Karpas-422 (cell line): ENCODE measurements at regions not wholly inside any gene's neighbourhood (a gene's known extent, or its start where the extent isn't known, plus 50 kb on each side); places are given as distances from the start of the nearest gene placed in this dataset.

ENCODE experiments used
- DNase-seq: peaks from one replicate; pipeline ENCODE4 v3.0.0-alpha.2; 2015
- H2AFZ ChIP-seq: fragments of 200-600 bp; sonication (generic); 2 replicates; pipeline ENCODE4 v1.6.1; 2014; ENCODE audit warnings: antibody characterized with exemption, low read length, mixed read lengths
- H3K27ac ChIP-seq: fragments of 200-600 bp; sonication (generic); 2 replicates; pipeline ENCODE4 v1.5.1; 2014; ENCODE audit warnings: mild to moderate bottlenecking, low read length, moderate library complexity
- H3K27me3 ChIP-seq: fragments of 200-600 bp; sonication (generic); 2 replicates; pipeline ENCODE4 v1.6.1; 2014; ENCODE audit warnings: low read length, mixed read lengths
- H3K36me3 ChIP-seq: fragments of 200-600 bp; sonication (generic); 2 replicates; pipeline ENCODE4 v1.6.1; 2014; ENCODE audit warnings: low read length, mixed read lengths; ENCODE audit not compliant: insufficient read depth
- H3K4me1 ChIP-seq: fragments of 200-600 bp; sonication (generic); 2 replicates; pipeline ENCODE4 v1.6.1; 2014; ENCODE audit warnings: mild to moderate bottlenecking, low read length, mixed read lengths
- H3K4me2 ChIP-seq: fragments of 200-600 bp; sonication (generic); 2 replicates; pipeline ENCODE4 v1.6.1; 2014; ENCODE audit warnings: low read length, low read depth, mild to moderate bottlenecking; ENCODE audit not compliant: poor library complexity, severe bottlenecking
- H3K4me3 ChIP-seq: fragments of 200-600 bp; sonication (generic); 2 replicates; pipeline ENCODE4 v1.5.1; 2014; ENCODE audit warnings: mild to moderate bottlenecking, antibody characterized with exemption, low read length, mixed read lengths
- H3K79me2 ChIP-seq: fragments of 200-600 bp; sonication (generic); 2 replicates; pipeline ENCODE4 v1.6.1; 2014; ENCODE audit warnings: mild to moderate bottlenecking, low read length, mixed read lengths
- H3K9ac ChIP-seq: fragments of 200-600 bp; sonication (generic); 2 replicates; pipeline ENCODE4 v1.6.0; 2014; ENCODE audit warnings: low read length
- H3K9me2 ChIP-seq: fragments of 200-600 bp; sonication (generic), shearing (Covaris generic); replicated peaks from 2 replicates; pipeline ENCODE4 v1.6.0; 2014; ENCODE audit warnings: mild to moderate bottlenecking, low read length, moderate library complexity; ENCODE audit not compliant: insufficient read depth
- H3K9me3 ChIP-seq: fragments of 300-700, 200-600 bp; sonication (generic); 2 replicates; pipeline ENCODE4 v1.6.1; 2014; ENCODE audit warnings: low read length, mixed read lengths
- H4K20me1 ChIP-seq: fragments of 200-600 bp; sonication (generic); 2 replicates; pipeline ENCODE4 v1.6.1; 2014; ENCODE audit warnings: mild to moderate bottlenecking, antibody characterized with exemption, low read length, low read depth; ENCODE audit not compliant: insufficient read depth

- H3K9ac ChIP-seq: no peak overlapping the region
- H3K79me2 ChIP-seq: no peaks in the 10 kb centered on the region
- no peaks in the 10 kb centered on the region for H3K36me3 ChIP-seq
- no peaks in the 10 kb centered on the region for H3K9me2 ChIP-seq
- DNase-seq: no peak
- H3K9me3 ChIP-seq: no peaks in the 10 kb centered on the region
- H4K20me1 ChIP-seq: no peaks in the 10 kb centered on the region
- H2AFZ ChIP-seq: no peak overlapping the region
- H3K27me3 ChIP-seq: no peaks in the 10 kb centered on the region
- H3K4me3 ChIP-seq: no peak overlapping the region
- no peak overlapping the region for H3K27ac ChIP-seq
- no peak overlapping the region for H3K4me2 ChIP-seq
- H3K4me1 ChIP-seq: peaks cover 12% of the 10 kb centered on the region
Measured at GRCh38 chr5:148928141-148928540, 101.7 kb downstream of the ADRB2 start.

DNA sequence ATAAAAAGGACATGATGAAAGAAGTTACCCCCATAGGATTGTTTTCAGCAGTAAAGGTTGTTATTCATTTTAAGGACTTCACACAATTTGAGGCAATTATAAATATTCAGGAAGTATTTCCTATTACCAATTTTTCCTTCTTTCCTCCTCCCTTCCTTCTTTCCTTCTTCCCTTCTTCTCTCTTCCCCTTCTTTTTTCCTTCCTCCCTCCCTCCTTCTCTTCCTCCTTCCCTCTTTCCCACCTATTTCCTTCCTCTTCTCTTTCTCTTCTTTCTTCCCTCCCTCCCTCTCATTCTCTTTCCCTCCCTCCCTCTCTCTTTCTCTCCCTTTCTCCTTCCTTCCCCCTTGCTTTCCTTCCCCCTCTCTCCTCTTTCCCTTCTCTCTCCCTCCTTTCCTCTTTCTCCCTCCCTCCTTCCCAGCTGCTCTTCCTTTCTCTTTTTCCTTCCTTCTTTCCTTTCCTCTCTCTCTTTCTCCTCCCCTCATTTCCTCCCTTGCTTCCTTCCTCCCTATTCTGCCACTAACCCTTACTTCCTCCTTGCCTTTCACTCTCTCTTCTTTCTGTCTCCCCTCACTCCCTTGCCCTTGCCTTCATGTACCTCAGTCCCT, 105.1 kb downstream of the ADRB2 start:
- H3K4me3 ChIP-seq: no peak overlapping the region
- H3K79me2 ChIP-seq: no peaks in the 10 kb centered on the region
- H3K4me1 ChIP-seq: peaks cover 18% of the 10 kb centered on the region
- no peaks in the 10 kb centered on the region for H3K9me3 ChIP-seq
- no peak overlapping the region for H3K27ac ChIP-seq
- H3K9ac ChIP-seq: no peak overlapping the region
- DNase-seq: no peak
- no peak overlapping the region for H2AFZ ChIP-seq
- H3K36me3 ChIP-seq: no peaks in the 10 kb centered on the region
- H3K27me3 ChIP-seq: no peaks in the 10 kb centered on the region
- H3K9me2 ChIP-seq: no peaks in the 10 kb centered on the region
- no peak overlapping the region for H3K4me2 ChIP-seq
- no peaks in the 10 kb centered on the region for H4K20me1 ChIP-seq

DNA sequence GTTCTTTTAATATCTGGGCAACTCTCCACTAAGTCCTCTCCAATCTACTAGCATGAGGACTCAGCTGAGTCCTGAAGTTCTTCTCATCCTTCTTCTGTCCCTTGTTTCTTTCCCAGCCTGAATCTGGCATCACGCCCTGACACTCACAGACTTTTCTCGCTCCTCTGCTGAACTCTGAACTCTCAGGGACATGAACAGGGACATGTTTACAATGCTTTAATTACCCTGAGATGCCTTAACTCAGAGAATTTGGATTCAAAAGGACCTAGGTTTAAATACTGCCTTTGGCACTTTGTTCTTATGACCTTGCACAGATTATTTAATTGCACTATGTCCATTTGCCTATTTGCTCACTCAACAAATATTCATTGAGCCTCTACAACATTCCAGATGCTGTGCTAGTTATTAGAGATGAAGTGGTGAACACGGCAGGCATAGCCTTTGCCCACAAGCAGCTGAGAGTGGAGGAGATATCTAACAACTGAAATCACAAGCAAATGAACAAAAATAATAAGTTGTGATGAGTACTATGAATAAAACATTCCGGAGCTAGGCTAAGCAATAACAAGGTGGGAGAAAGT, 106.0 kb downstream of the ADRB2 start:
- H3K4me3 ChIP-seq: no peak overlapping the region
- no peak overlapping the region for H3K9ac ChIP-seq
- H2AFZ ChIP-seq: no peak overlapping the region
- H3K79me2 ChIP-seq: no peaks in the 10 kb centered on the region
- no peak overlapping the region for H3K27ac ChIP-seq
- no peaks in the 10 kb centered on the region for H4K20me1 ChIP-seq
- no peak overlapping the region for H3K4me2 ChIP-seq
- no peak for DNase-seq
- H3K9me2 ChIP-seq: no peaks in the 10 kb centered on the region
- no peaks in the 10 kb centered on the region for H3K36me3 ChIP-seq
- peaks cover 18% of the 10 kb centered on the region for H3K4me1 ChIP-seq
- no peaks in the 10 kb centered on the region for H3K9me3 ChIP-seq
- H3K27me3 ChIP-seq: no peaks in the 10 kb centered on the region

DNA sequence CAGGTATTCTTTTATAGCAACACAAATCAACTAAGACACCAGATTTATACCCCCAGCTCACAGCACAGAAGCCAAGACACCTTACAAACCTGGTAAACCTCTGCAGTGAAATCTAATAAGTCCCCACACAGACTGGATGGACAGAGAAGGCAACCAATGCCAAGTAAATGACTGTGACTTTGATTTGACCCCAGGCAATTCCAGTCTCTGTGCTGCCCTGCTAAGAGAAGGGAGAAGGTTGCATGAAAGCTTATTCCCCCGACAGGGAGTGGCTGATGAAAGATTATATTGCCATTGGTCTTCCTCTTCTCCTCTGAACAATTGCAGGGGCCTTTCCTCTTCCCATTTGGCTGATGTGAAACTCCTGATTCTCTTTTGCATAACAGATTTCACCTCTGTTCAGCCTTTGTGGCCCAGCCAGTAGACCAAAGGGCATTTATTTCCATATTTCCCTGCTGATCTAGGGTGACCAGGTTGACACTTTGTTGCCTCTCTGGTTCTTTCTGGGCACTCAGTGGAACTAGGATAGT, 107.6 kb downstream of the ADRB2 start:
- Histone ChIP-seq H3K27ac (no peak overlapping the region), H2AFZ (no peak overlapping the region), H3K4me2 (no peak overlapping the region), H3K4me1 (peaks cover 18% of the 10 kb centered on the region), H3K79me2 (no peaks in the 10 kb centered on the region), H3K9ac (no peak overlapping the region), H3K4me3 (no peak overlapping the region), H3K9me2 (no peaks in the 10 kb centered on the region), H3K36me3 (no peaks in the 10 kb centered on the region), H3K9me3 (no peaks in the 10 kb centered on the region), H4K20me1 (no peaks in the 10 kb centered on the region), H3K27me3 (no peaks in the 10 kb centered on the region)
- no peak for DNase-seq

DNA sequence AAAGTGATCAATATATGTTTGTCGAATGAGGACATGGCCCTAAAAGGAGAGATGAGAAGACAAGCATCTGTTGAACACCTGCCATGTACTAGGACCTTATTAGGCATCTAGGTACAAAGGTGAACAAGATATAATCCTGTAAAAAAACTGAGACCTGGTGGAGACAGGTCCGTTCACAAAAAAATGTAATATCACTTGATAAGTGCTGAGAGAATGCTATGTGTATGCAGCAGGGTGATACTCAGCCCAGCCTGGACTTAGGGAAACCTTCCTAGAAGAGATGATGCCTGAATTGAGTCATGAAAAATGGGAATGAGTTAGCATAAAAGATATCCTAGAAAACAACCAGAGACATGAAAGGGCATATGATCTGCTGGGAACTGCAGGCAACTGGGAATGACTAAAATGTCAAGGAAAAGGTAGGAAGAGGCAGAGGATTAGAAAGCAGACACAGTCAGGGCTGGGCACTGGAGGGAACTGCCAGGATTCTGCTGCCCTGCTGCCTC, 108.5 kb downstream of the ADRB2 start:
- H3K27ac ChIP-seq: no peak overlapping the region
- no peak overlapping the region for H3K4me3 ChIP-seq
- H3K9me2 ChIP-seq: no peaks in the 10 kb centered on the region
- no peak overlapping the region for H3K9ac ChIP-seq
- H3K36me3 ChIP-seq: no peaks in the 10 kb centered on the region
- H3K9me3 ChIP-seq: no peaks in the 10 kb centered on the region
- no peaks in the 10 kb centered on the region for H3K27me3 ChIP-seq
- no peaks in the 10 kb centered on the region for H3K79me2 ChIP-seq
- H4K20me1 ChIP-seq: no peaks in the 10 kb centered on the region
- DNase-seq: no peak
- no peak overlapping the region for H3K4me2 ChIP-seq
- H2AFZ ChIP-seq: no peak overlapping the region
- peaks cover 17% of the 10 kb centered on the region for H3K4me1 ChIP-seq

- H3K4me2 ChIP-seq: no peak overlapping the region
- H3K27me3 ChIP-seq: no peaks in the 10 kb centered on the region
- no peaks in the 10 kb centered on the region for H4K20me1 ChIP-seq
- no peak overlapping the region for H3K4me3 ChIP-seq
- H2AFZ ChIP-seq: no peak overlapping the region
- no peak overlapping the region for H3K27ac ChIP-seq
- no peaks in the 10 kb centered on the region for H3K79me2 ChIP-seq
- no peaks in the 10 kb centered on the region for H3K9me2 ChIP-seq
- DNase-seq: no peak
- H3K9me3 ChIP-seq: no peaks in the 10 kb centered on the region
- H3K4me1 ChIP-seq: peaks cover 7% of the 10 kb centered on the region
- H3K36me3 ChIP-seq: no peaks in the 10 kb centered on the region
- H3K9ac ChIP-seq: no peak overlapping the region
Measured at GRCh38 chr5:148937239-148937638, 110.8 kb downstream of the ADRB2 start.

- Histone ChIP-seq H3K4me2 (no peak overlapping the region), H3K4me3 (no peak overlapping the region), H3K27me3 (no peaks in the 10 kb centered on the region), H3K36me3 (no peaks in the 10 kb centered on the region), H3K9me3 (no peaks in the 10 kb centered on the region), H3K9me2 (no peaks in the 10 kb centered on the region), H4K20me1 (no peaks in the 10 kb centered on the region), H3K4me1 (peaks cover 7% of the 10 kb centered on the region), H2AFZ (no peak overlapping the region), H3K9ac (no peak overlapping the region), H3K79me2 (no peaks in the 10 kb centered on the region), H3K27ac (no peak overlapping the region)
- no peak for DNase-seq
Measured at GRCh38 chr5:148937830-148938521, 111.6 kb downstream of the ADRB2 start.

- no peak overlapping the region for H3K27ac ChIP-seq
- H3K36me3 ChIP-seq: no peaks in the 10 kb centered on the region
- peaks cover 7% of the 10 kb centered on the region for H3K4me1 ChIP-seq
- H3K4me3 ChIP-seq: no peak overlapping the region
- H3K9me2 ChIP-seq: no peaks in the 10 kb centered on the region
- H3K4me2 ChIP-seq: no peak overlapping the region
- H2AFZ ChIP-seq: no peak overlapping the region
- no peak for DNase-seq
- no peak overlapping the region for H3K9ac ChIP-seq
- H3K79me2 ChIP-seq: no peaks in the 10 kb centered on the region
- no peaks in the 10 kb centered on the region for H4K20me1 ChIP-seq
- H3K27me3 ChIP-seq: no peaks in the 10 kb centered on the region
- H3K9me3 ChIP-seq: no peaks in the 10 kb centered on the region
Measured at GRCh38 chr5:148938522-148938882, 112.1 kb downstream of the ADRB2 start.
